Left ventricle myocardium inferior (tissue), 1 donor: ENCODE measurements at regions not wholly inside any gene's neighbourhood (a gene's known extent, or its start where the extent isn't known, plus 50 kb on each side); places are given as distances from the start of the nearest gene placed in this dataset.

Experiments
- DNase-seq: peaks from one replicate; pipeline ENCODE4 v3.0.0-alpha.2; 2020
- H3K27ac ChIP-seq: fragments of 200-600 bp; replicated peaks from 2 replicates; pipeline ENCODE4 v1.8.0; 2021
- H3K27me3 ChIP-seq: fragments of 200-600 bp; 2 replicates; pipeline ENCODE4 v1.8.0; 2021; ENCODE audit warnings: low read depth
- H3K36me3 ChIP-seq: fragments of 200-600 bp; 2 replicates; pipeline ENCODE4 v1.8.0; 2021
- H3K4me1 ChIP-seq: fragments of 200-600 bp; 2 replicates; pipeline ENCODE4 v1.8.0; 2021
- H3K4me3 ChIP-seq: fragments of 200-600 bp; 2 replicates; pipeline ENCODE4 v1.8.0; 2021; ENCODE audit warnings: mild to moderate bottlenecking, moderate library complexity
- H3K9me3 ChIP-seq: fragments of 200-600 bp; replicated peaks from 2 replicates; pipeline ENCODE4 v1.8.0; 2021
- intact Hi-C: fragments of 100-400 bp; cut with micrococcal nuclease; formaldehyde crosslinking; loops from one replicate; pipeline ENCODE4 v1.11.0; 2022
- TF ChIP-seq, protein P1 (sequence below): fragments of 200-600 bp; IDR thresholded peaks from 2 replicates; pipeline ENCODE4 v1.8.0; 2021; ENCODE audit warnings: antibody characterized with exemption, mild to moderate bottlenecking, borderline replicate concordance
- donor health status: DM: no; HTN: yes; CAD: no; lungs with severe emphysema.

DNA sequence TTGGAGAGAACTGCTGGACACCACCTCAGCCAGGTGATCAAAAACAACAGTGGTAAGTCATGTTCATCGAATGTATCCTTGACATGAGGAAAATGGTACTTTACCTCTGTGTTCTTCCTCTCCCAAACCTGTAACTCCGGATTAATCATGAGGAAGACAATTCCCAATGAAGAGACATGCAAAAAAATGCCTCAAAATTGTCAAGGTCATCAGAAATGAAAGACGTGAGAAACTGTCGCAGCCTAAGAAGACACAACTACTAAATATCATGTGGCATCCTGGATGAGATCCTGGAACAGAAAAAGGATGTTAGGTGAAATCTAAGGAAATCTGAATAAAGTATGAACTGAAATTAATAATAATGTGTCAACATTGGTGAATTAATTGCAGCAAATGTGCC, 178.4 kb downstream of the LACC1 start:
- no peaks in the 10 kb centered on the region for H3K27me3 ChIP-seq
- no peaks in the 10 kb centered on the region for H3K36me3 ChIP-seq
- H3K9me3 ChIP-seq, result no peaks in the 10 kb centered on the region
- TF ChIP-seq, protein P1, sequence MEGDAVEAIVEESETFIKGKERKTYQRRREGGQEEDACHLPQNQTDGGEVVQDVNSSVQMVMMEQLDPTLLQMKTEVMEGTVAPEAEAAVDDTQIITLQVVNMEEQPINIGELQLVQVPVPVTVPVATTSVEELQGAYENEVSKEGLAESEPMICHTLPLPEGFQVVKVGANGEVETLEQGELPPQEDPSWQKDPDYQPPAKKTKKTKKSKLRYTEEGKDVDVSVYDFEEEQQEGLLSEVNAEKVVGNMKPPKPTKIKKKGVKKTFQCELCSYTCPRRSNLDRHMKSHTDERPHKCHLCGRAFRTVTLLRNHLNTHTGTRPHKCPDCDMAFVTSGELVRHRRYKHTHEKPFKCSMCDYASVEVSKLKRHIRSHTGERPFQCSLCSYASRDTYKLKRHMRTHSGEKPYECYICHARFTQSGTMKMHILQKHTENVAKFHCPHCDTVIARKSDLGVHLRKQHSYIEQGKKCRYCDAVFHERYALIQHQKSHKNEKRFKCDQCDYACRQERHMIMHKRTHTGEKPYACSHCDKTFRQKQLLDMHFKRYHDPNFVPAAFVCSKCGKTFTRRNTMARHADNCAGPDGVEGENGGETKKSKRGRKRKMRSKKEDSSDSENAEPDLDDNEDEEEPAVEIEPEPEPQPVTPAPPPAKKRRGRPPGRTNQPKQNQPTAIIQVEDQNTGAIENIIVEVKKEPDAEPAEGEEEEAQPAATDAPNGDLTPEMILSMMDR, result no peak
- intact Hi-C loops, result no loop called here
- peaks cover 36% of the 10 kb centered on the region for H3K4me1 ChIP-seq
- peak overlapping the region; percentile 67 for H3K27ac ChIP-seq
- no peak overlapping the region for H3K4me3 ChIP-seq
- DNase-seq, result no peak

DNA sequence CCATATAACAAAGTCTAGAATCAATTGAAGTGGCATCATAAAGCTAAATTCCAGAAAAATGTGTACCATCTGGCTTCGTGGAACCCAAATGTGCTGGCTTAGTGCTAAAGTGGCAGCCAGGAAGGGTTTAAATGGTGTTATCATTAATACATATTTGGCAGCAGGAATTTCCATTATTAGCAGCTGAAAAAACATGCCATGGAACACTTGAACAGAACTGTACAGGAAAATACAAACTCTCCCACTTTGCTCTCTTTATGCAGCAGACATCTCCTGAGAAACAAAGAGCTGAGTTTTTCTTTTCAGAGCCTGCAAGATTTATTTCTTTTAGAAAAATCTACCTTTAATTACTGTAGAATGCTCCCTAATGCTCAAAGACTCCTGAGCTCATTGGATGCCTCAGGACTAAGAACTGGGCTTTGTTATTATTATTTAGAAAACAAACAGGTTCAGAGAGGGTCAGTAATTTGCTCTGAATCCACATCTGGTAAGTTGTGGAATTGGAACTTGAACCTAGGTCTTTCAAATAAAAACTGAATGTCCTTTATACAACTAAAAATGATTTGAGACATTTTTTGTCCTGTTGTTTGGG, 179.0 kb downstream of the LACC1 start:
- H3K27ac ChIP-seq, result peak overlapping the region; percentile 67
- DNase-seq, result no peak
- H3K9me3 ChIP-seq, result no peaks in the 10 kb centered on the region
- intact Hi-C loops, result no loop called here
- no peaks in the 10 kb centered on the region for H3K36me3 ChIP-seq
- TF ChIP-seq, protein P1, result no peak
- peaks cover 33% of the 10 kb centered on the region for H3K4me1 ChIP-seq
- no peak overlapping the region for H3K4me3 ChIP-seq
- H3K27me3 ChIP-seq, result no peaks in the 10 kb centered on the region

DNA sequence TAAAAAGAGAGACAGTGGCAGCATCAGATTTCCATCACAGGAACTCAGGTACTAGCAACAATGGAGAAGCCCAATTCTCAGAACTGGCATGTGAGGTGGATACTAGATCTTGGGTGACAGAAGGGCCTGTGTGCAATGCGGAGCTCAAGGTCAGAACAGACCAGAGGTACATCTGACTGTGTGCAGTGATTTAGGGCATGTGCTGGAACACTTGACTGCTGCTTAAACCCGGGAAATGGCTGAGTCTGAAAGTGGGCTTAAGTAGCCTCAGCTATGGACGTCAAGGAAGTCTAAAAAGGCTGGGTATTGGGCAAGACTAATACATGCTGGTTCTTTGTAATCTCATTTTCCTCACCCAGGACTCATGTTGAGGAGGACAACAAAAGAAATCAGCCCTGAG, 182.2 kb downstream of the LACC1 start:
- Histone ChIP-seq H3K36me3 (no peaks in the 10 kb centered on the region), H3K4me1 (peaks cover 26% of the 10 kb centered on the region), H3K9me3 (no peaks in the 10 kb centered on the region), H3K4me3 (no peak overlapping the region), H3K27me3 (no peaks in the 10 kb centered on the region), H3K27ac (no peak overlapping the region)
- intact Hi-C loops, result no loop called here
- no peak for DNase-seq
- TF ChIP-seq, protein P1, result no peak

- H3K36me3 ChIP-seq, result no peaks in the 10 kb centered on the region
- H3K9me3 ChIP-seq, result no peaks in the 10 kb centered on the region
- peaks cover 18% of the 10 kb centered on the region for H3K4me1 ChIP-seq
- no peak for DNase-seq
- intact Hi-C loops, result no loop called here
- no peak overlapping the region for H3K27ac ChIP-seq
- no peaks in the 10 kb centered on the region for H3K27me3 ChIP-seq
- TF ChIP-seq, protein P1, result no peak
- no peak overlapping the region for H3K4me3 ChIP-seq
These were observed 183.8 kb downstream of the LACC1 start for GRCh38 chr13:44063467-44063866.

- no peak for DNase-seq
- Histone ChIP-seq H3K27me3 (no peaks in the 10 kb centered on the region), H3K27ac (no peak overlapping the region), H3K36me3 (no peaks in the 10 kb centered on the region), H3K9me3 (no peaks in the 10 kb centered on the region), H3K4me1 (peaks cover 14% of the 10 kb centered on the region), H3K4me3 (no peak overlapping the region)
- intact Hi-C loops, result no loop called here
- TF ChIP-seq, protein P1, result no peak
These were observed 184.2 kb downstream of the LACC1 start for GRCh38 chr13:44063881-44064280.
